ENCODE measurements at regions not wholly inside any gene's neighbourhood (a gene's known extent, or its start where the extent isn't known, plus 50 kb on each side); places are given as distances from the start of the nearest gene placed in this dataset.

DNA sequence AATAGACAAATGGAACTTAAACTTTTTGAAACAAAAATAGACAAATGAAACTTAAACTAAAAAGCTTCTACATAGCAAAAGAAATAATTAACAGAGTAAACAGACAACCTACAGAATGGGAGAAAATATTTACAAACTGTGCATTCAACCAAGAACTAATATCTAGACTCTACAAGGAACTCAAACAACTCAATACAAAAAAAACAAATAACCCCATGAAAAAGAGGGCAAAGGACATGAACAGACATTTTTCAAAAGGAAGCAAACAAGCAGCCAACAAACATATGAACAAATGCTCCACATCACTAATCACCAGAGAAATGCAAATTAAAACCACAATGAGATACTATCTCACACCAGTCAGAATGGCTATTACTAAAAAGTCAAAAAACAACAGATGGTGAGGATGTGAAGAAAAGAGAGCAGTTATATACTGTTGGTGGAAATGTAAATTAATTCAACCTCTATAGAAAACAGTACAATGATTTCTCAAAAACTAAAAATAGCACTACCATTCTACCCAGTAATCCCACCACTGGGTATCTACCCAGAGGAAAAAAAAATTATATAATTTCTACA is 170.8 kb upstream of the RGMB start:
- H3K36me3 ChIP-seq: no peaks in the 10 kb centered on the region
- TF ChIP-seq CTCF (IDR thresholded peaks at IDR 0.05; ENCODE audit: low read depth, low read length): no peak
- H3K27ac ChIP-seq: no peak overlapping the region
- DNase-seq: no peak
- no peak overlapping the region for H3K4me3 ChIP-seq (ENCODE audit: low read depth, low read length)
- H3K27me3 ChIP-seq (ENCODE audit: insufficient read depth, low read depth, severe bottlenecking): no peaks in the 10 kb centered on the region
- H3K9me3 ChIP-seq (ENCODE audit: severe bottlenecking): no peaks in the 10 kb centered on the region

GRCh38 chr5:98603456-98603855 is 170.0 kb upstream of the RGMB start:
- Histone ChIP-seq H3K36me3 (no peaks in the 10 kb centered on the region), H3K4me3 (ENCODE audit: low read depth, low read length) (no peak overlapping the region), H3K9me3 (ENCODE audit: severe bottlenecking) (no peaks in the 10 kb centered on the region), H3K27ac (no peak overlapping the region), H3K27me3 (ENCODE audit: insufficient read depth, low read depth, severe bottlenecking) (no peaks in the 10 kb centered on the region)
- no peak for TF ChIP-seq CTCF (IDR thresholded peaks at IDR 0.05; ENCODE audit: low read depth, low read length)
- no peak for DNase-seq

GRCh38 chr5:98604301-98604700 is 169.2 kb upstream of the RGMB start:
- H3K27me3 ChIP-seq (ENCODE audit: insufficient read depth, low read depth, severe bottlenecking): no peaks in the 10 kb centered on the region
- no peaks in the 10 kb centered on the region for H3K9me3 ChIP-seq (ENCODE audit: severe bottlenecking)
- no peak overlapping the region for H3K4me3 ChIP-seq (ENCODE audit: low read depth, low read length)
- no peak overlapping the region for H3K27ac ChIP-seq
- H3K36me3 ChIP-seq: no peaks in the 10 kb centered on the region
- no peak for TF ChIP-seq CTCF (IDR thresholded peaks at IDR 0.05; ENCODE audit: low read depth, low read length)
- DNase-seq: no peak

GRCh38 chr5:98604721-98605425 is 168.6 kb upstream of the RGMB start:
- Histone ChIP-seq H3K36me3 (no peaks in the 10 kb centered on the region), H3K27me3 (ENCODE audit: insufficient read depth, low read depth, severe bottlenecking) (no peaks in the 10 kb centered on the region), H3K4me3 (ENCODE audit: low read depth, low read length) (no peak overlapping the region), H3K27ac (no peak overlapping the region), H3K9me3 (ENCODE audit: severe bottlenecking) (no peaks in the 10 kb centered on the region)
- no peak for DNase-seq
- no peak for TF ChIP-seq CTCF (IDR thresholded peaks at IDR 0.05; ENCODE audit: low read depth, low read length)

- no peak for DNase-seq
- TF ChIP-seq CTCF (IDR thresholded peaks at IDR 0.05; ENCODE audit: low read depth, low read length): no peak
- H3K36me3 ChIP-seq: no peaks in the 10 kb centered on the region
- no peaks in the 10 kb centered on the region for H3K9me3 ChIP-seq (ENCODE audit: severe bottlenecking)
- no peak overlapping the region for H3K4me3 ChIP-seq (ENCODE audit: low read depth, low read length)
- no peak overlapping the region for H3K27ac ChIP-seq
- H3K27me3 ChIP-seq (ENCODE audit: insufficient read depth, low read depth, severe bottlenecking): no peaks in the 10 kb centered on the region
Measured at GRCh38 chr5:98605426-98605825, 168.0 kb upstream of the RGMB start.

GRCh38 chr5:98606961-98607360 is 166.5 kb upstream of the RGMB start:
- no peaks in the 10 kb centered on the region for H3K27me3 ChIP-seq (ENCODE audit: insufficient read depth, low read depth, severe bottlenecking)
- no peaks in the 10 kb centered on the region for H3K9me3 ChIP-seq (ENCODE audit: severe bottlenecking)
- no peak for DNase-seq
- no peaks in the 10 kb centered on the region for H3K36me3 ChIP-seq
- H3K4me3 ChIP-seq (ENCODE audit: low read depth, low read length): no peak overlapping the region
- H3K27ac ChIP-seq: no peak overlapping the region
- no peak for TF ChIP-seq CTCF (IDR thresholded peaks at IDR 0.05; ENCODE audit: low read depth, low read length)
